ENCODE measurements at regions not wholly inside any gene's neighbourhood (a gene's known extent, or its start where the extent isn't known, plus 50 kb on each side); places are given as distances from the start of the nearest gene placed in this dataset.
A peak's percentile ranks its signal among the peaks of the same experiment; 100 is the strongest.

- ChIA-PET CTCF (interaction anchor here (0.9 kb wide), 1 partner anchor 30 kb away, joined by 3 read pairs; no protein-coding TSS in a partner anchor), POLR2A (interaction anchor here (0.7 kb wide), 1 partner anchor 28 kb away, joined by 3 read pairs; no protein-coding TSS in a partner anchor)
- Histone ChIP-seq H3K27me3 (replicated peaks in 2 of 5; ENCODE audit: control insufficient read depth in 4 of 5, insufficient read depth in 5 of 5, low read length in 4 of 5) (peaks cover 0 to 9% (median 0%) of the 10 kb centered on the region in 5 experiments), H3K9me3 (ENCODE audit: control extremely low read depth in 1 of 5, control insufficient read depth in 4 of 5, insufficient read depth in 2 of 5, low read depth in 1 of 5, low read length in 4 of 5) (no peaks in the 10 kb centered on the region), H3K27ac (ENCODE audit: insufficient read depth in 1 of 2, low read depth in 1 of 2, low read length in 2 of 2, poor library complexity in 1 of 2, severe bottlenecking in 2 of 2) (no peak overlapping the region), H3K4me3 (ENCODE audit: control insufficient read depth in 1 of 7, extremely low read depth in 1 of 7, insufficient read depth in 4 of 7, low read depth in 2 of 7, low read length in 6 of 7) (no peak overlapping the region), H3K4me1 (ENCODE audit: control extremely low read depth in 1 of 4, control insufficient read depth in 4 of 4, insufficient read depth in 4 of 4, low read length in 3 of 4) (no peaks in the 10 kb centered on the region), H3K36me3 (ENCODE audit: control insufficient read depth in 4 of 4, insufficient read depth in 4 of 4, low read length in 3 of 4) (no peaks in the 10 kb centered on the region)
- 100% methylated on average over 3 of the region's 3 CpGs for WGBS (ENCODE audit: insufficient coverage)
- DNase-seq = no peak
Measured at GRCh38 chr10:118948786-118949185, 80.7 kb upstream of the NANOS1 start.

- Histone ChIP-seq H3K36me3 (ENCODE audit: control insufficient read depth in 4 of 4, insufficient read depth in 4 of 4, low read length in 3 of 4) (no peaks in the 10 kb centered on the region), H3K4me3 (ENCODE audit: control insufficient read depth in 1 of 7, extremely low read depth in 1 of 7, insufficient read depth in 4 of 7, low read depth in 2 of 7, low read length in 6 of 7) (no peak overlapping the region), H3K27ac (ENCODE audit: insufficient read depth in 1 of 2, low read depth in 1 of 2, low read length in 2 of 2, poor library complexity in 1 of 2, severe bottlenecking in 2 of 2) (no peak overlapping the region), H3K9me3 (ENCODE audit: control extremely low read depth in 1 of 5, control insufficient read depth in 4 of 5, insufficient read depth in 2 of 5, low read depth in 1 of 5, low read length in 4 of 5) (no peaks in the 10 kb centered on the region), H3K27me3 (replicated peaks in 2 of 5; ENCODE audit: control insufficient read depth in 4 of 5, insufficient read depth in 5 of 5, low read length in 4 of 5) (peaks cover 0 to 4% (median 0%) of the 10 kb centered on the region in 5 experiments), H3K4me1 (ENCODE audit: control extremely low read depth in 1 of 4, control insufficient read depth in 4 of 4, insufficient read depth in 4 of 4, low read length in 3 of 4) (no peaks in the 10 kb centered on the region)
- ChIA-PET POLR2A (no interaction called here), CTCF (no interaction called here)
- 38% methylated on average over 1 of the region's 1 CpG for WGBS (ENCODE audit: insufficient coverage)
- peak in 2 of 3 donors; percentile 6 to 26 for DNase-seq
Measured at GRCh38 chr10:118950190-118950680, 79.3 kb upstream of the NANOS1 start.

DNA sequence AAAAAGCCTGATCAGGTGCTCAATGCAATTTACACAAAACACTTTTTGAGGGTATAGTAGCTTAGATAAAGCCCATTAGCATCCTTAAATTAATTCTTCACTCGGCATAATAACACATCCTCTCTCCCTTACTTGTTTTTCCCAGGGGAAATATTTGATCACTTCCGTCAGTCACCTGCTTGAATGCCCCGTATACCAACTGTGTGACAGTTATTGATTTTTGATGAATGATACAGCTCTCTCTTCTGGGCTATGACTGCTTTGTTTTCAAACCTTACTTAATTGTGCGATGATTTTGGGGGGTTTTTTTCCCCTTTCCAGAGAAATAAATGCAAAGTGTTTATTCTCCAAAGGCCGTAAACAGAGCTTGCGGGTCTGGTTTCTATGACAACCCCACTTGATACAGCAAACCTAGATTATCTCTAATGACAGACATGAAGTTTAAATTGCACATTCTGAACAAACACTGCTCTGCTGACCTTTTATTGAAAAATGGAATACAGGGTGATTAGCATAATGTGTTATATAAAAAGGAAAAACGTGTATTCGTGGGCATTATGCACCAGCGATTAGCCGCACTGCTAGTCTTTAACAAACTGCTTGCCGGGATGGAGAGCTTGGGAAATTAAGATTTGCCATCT is 78.4 kb upstream of the NANOS1 start:
- DNase-seq = no peak
- no peak overlapping the region for H3K4me3 ChIP-seq (ENCODE audit: control insufficient read depth in 1 of 7, extremely low read depth in 1 of 7, insufficient read depth in 4 of 7, low read depth in 2 of 7, low read length in 6 of 7)
- ChIA-PET CTCF (no interaction called here), POLR2A (no interaction called here)
- H3K36me3 ChIP-seq (ENCODE audit: control insufficient read depth in 4 of 4, insufficient read depth in 4 of 4, low read length in 3 of 4) = no peaks in the 10 kb centered on the region
- 100% methylated on average over 3 of the region's 11 CpGs for WGBS (ENCODE audit: insufficient coverage)
- H3K27ac ChIP-seq (ENCODE audit: insufficient read depth in 1 of 2, low read depth in 1 of 2, low read length in 2 of 2, poor library complexity in 1 of 2, severe bottlenecking in 2 of 2) = no peak overlapping the region
- H3K9me3 ChIP-seq (ENCODE audit: control extremely low read depth in 1 of 5, control insufficient read depth in 4 of 5, insufficient read depth in 2 of 5, low read depth in 1 of 5, low read length in 4 of 5) = no peaks in the 10 kb centered on the region
- no peaks in the 10 kb centered on the region for H3K27me3 ChIP-seq (replicated peaks in 2 of 5; ENCODE audit: control insufficient read depth in 4 of 5, insufficient read depth in 5 of 5, low read length in 4 of 5)
- H3K4me1 ChIP-seq (ENCODE audit: control extremely low read depth in 1 of 4, control insufficient read depth in 4 of 4, insufficient read depth in 4 of 4, low read length in 3 of 4) = no peaks in the 10 kb centered on the region

DNA sequence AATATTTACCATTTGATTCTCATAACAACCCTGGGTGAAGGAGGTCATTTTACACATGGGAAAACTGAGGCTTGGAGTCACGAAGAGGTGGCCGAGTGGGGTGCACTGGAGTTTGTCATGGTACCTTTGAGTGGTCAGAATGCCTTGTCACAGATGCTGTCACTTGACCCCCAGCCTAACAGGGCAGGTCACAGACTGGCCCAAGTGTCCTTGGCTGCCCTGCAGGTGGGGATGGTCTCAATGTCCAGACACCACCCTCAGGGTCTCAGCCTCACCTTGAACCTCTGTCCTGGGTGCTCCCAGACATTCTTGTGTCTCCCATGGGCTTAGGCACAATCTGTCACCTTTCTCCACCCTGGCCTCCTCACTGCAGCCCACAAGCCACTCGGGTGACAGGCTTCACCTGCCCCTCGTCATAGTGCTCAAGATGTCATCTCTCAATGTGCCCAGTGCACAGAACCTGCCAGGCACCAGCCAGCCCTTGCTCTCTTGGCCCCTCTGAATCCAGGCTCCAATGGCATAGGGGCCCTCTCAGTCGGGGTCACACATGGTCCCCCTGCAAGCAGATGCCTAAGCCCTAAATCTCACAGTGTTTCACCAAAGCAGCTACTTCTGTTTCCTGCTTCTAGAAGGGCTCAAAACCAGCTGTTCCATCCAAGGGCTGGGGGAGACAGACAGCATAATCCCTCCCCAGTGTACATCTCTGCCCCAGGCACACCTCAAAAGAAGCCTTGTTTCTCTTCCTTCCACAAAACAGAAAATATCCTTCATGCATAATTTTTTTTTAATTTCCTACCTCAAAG is 76.8 kb upstream of the NANOS1 start:
- POLR2A ChIA-PET = no interaction called here
- H3K27me3 ChIP-seq (replicated peaks in 2 of 5; ENCODE audit: control insufficient read depth in 4 of 5, insufficient read depth in 5 of 5, low read length in 4 of 5) = no peaks in the 10 kb centered on the region
- CTCF ChIA-PET = no interaction called here
- H3K4me3 ChIP-seq (ENCODE audit: control insufficient read depth in 1 of 7, extremely low read depth in 1 of 7, insufficient read depth in 4 of 7, low read depth in 2 of 7, low read length in 6 of 7) = no peak overlapping the region
- H3K36me3 ChIP-seq (ENCODE audit: control insufficient read depth in 4 of 4, insufficient read depth in 4 of 4, low read length in 3 of 4) = no peaks in the 10 kb centered on the region
- DNase-seq = no peak
- H3K27ac ChIP-seq (ENCODE audit: insufficient read depth in 1 of 2, low read depth in 1 of 2, low read length in 2 of 2, poor library complexity in 1 of 2, severe bottlenecking in 2 of 2) = no peak overlapping the region
- no peaks in the 10 kb centered on the region for H3K9me3 ChIP-seq (ENCODE audit: control extremely low read depth in 1 of 5, control insufficient read depth in 4 of 5, insufficient read depth in 2 of 5, low read depth in 1 of 5, low read length in 4 of 5)
- WGBS (ENCODE audit: insufficient coverage) = 90% methylated on average over 3 of the region's 5 CpGs
- H3K4me1 ChIP-seq (ENCODE audit: control extremely low read depth in 1 of 4, control insufficient read depth in 4 of 4, insufficient read depth in 4 of 4, low read length in 3 of 4) = no peaks in the 10 kb centered on the region

DNA sequence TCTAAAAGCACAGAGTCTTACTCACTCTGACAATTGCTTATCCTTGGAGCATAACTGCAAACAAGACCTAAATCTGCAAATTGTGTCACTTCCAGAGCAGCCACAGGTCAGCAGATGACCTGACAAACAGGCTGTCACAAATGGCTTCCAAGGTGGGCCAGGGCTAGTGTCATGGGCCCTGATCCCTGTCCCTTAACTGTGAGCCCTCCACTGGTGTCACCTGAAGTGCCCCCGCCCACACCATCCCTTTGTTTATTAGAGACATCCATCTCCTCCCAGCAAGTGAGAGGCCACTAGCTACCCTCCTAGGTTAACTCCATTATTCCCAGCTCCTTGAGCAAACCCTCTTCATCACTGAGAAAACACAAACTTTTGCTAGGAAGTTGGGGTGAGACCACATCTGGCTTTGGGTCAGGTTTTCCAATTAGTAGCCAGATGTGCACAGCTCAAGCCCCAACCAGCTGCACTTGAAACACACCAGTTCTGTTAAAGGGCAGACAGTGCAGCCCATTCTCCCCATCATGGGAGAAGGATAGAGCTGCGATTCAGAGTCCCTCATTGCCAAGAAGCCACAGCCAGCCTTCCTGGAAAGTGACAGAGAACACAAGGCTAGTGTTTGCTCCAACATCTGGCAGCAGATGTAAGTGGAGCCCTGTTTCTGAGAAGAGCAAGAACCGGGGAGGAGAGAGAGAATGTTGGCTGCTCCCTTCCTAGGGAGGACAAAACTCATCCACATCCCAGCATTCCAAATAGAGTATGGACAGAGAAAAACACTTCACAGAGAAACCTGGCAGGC is 75.7 kb upstream of the NANOS1 start:
- H3K27ac ChIP-seq (ENCODE audit: insufficient read depth in 1 of 2, low read depth in 1 of 2, low read length in 2 of 2, poor library complexity in 1 of 2, severe bottlenecking in 2 of 2) = no peak overlapping the region
- POLR2A ChIA-PET = no interaction called here
- WGBS (ENCODE audit: insufficient coverage) = 100% methylated on average over 2 of the region's 3 CpGs
- H3K9me3 ChIP-seq (ENCODE audit: control extremely low read depth in 1 of 5, control insufficient read depth in 4 of 5, insufficient read depth in 2 of 5, low read depth in 1 of 5, low read length in 4 of 5) = no peaks in the 10 kb centered on the region
- no peaks in the 10 kb centered on the region for H3K36me3 ChIP-seq (ENCODE audit: control insufficient read depth in 4 of 4, insufficient read depth in 4 of 4, low read length in 3 of 4)
- no peak for DNase-seq
- H3K27me3 ChIP-seq (replicated peaks in 2 of 5; ENCODE audit: control insufficient read depth in 4 of 5, insufficient read depth in 5 of 5, low read length in 4 of 5) = no peaks in the 10 kb centered on the region
- no peak overlapping the region for H3K4me3 ChIP-seq (ENCODE audit: control insufficient read depth in 1 of 7, extremely low read depth in 1 of 7, insufficient read depth in 4 of 7, low read depth in 2 of 7, low read length in 6 of 7)
- no peaks in the 10 kb centered on the region for H3K4me1 ChIP-seq (ENCODE audit: control extremely low read depth in 1 of 4, control insufficient read depth in 4 of 4, insufficient read depth in 4 of 4, low read length in 3 of 4)
- CTCF ChIA-PET = no interaction called here

DNA sequence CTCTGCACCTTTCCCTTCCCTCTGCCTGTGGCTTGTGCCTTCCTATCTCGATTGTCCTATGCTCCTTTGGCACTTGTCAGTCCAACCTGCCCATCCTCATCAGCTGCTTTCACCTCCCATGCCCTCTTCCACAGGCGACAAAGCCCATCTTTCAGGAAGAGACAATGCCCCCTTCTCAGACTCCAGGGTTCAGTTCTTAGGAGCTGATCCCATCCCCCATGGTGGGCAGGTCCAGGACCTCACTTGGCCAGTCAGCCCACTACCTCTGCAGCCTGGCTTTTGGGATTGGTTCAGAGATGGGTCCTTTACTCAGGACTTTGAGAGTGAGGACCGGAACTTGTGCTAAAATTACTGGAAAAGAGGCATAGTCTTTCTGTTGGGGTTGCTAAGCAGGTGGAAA is 74.0 kb upstream of the NANOS1 start:
- no peak overlapping the region for H3K27ac ChIP-seq (ENCODE audit: insufficient read depth in 1 of 2, low read depth in 1 of 2, low read length in 2 of 2, poor library complexity in 1 of 2, severe bottlenecking in 2 of 2)
- CTCF ChIA-PET = no interaction called here
- H3K4me1 ChIP-seq (ENCODE audit: control extremely low read depth in 1 of 4, control insufficient read depth in 4 of 4, insufficient read depth in 4 of 4, low read length in 3 of 4) = no peaks in the 10 kb centered on the region
- no peaks in the 10 kb centered on the region for H3K27me3 ChIP-seq (replicated peaks in 2 of 5; ENCODE audit: control insufficient read depth in 4 of 5, insufficient read depth in 5 of 5, low read length in 4 of 5)
- H3K36me3 ChIP-seq (ENCODE audit: control insufficient read depth in 4 of 4, insufficient read depth in 4 of 4, low read length in 3 of 4) = no peaks in the 10 kb centered on the region
- POLR2A ChIA-PET = no interaction called here
- no peaks in the 10 kb centered on the region for H3K9me3 ChIP-seq (ENCODE audit: control extremely low read depth in 1 of 5, control insufficient read depth in 4 of 5, insufficient read depth in 2 of 5, low read depth in 1 of 5, low read length in 4 of 5)
- 92% methylated on average over 2 of the region's 3 CpGs for WGBS (ENCODE audit: insufficient coverage)
- no peak for DNase-seq
- no peak overlapping the region for H3K4me3 ChIP-seq (ENCODE audit: control insufficient read depth in 1 of 7, extremely low read depth in 1 of 7, insufficient read depth in 4 of 7, low read depth in 2 of 7, low read length in 6 of 7)

All from common myeloid progenitor, CD34-positive (primary cell).